HG03045 (cell line): ENCODE measurements at regions not wholly inside any gene's neighbourhood (a gene's known extent, or its start where the extent isn't known, plus 50 kb on each side); places are given as distances from the start of the nearest gene placed in this dataset.
"Not testable (repeated sequence)": the region's sequence is repeated elsewhere in the genome, so short reads cannot be mapped to it uniquely, and the experiment has no call there.

Experiments used
- ATAC-seq: cut with Tn5 transposase; IDR thresholded peaks from one replicate; pipeline ENCODE4 v1.9.1; 2021; ENCODE audit warnings: mild to moderate bottlenecking, moderate library complexity; ENCODE audit not compliant: unreplicated experiment

GRCh38 chr3:95227092-95227491 lies 1164.2 kb downstream of the NSUN3 start:
- ATAC-seq = no peak

DNA sequence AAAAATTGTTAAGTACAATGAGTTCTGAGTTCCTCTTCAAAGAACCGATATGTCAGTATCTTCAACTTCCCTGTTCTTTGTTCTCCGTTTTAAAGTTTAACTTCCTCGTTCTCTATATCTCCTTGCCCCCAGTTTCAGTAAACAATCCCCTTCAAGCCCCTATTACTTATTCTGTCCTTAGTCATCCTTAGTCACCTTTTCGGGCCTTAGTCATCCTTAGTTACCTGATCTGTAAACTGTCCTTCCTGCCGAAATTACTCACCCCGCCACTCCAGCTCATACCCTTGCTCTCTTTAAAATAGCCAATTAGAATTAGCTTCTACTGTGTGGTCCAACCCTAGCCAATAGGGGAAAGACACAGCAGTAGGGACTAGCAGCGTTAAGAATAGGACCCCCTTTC lies 1165.6 kb downstream of the NSUN3 start:
- no peak for ATAC-seq

DNA sequence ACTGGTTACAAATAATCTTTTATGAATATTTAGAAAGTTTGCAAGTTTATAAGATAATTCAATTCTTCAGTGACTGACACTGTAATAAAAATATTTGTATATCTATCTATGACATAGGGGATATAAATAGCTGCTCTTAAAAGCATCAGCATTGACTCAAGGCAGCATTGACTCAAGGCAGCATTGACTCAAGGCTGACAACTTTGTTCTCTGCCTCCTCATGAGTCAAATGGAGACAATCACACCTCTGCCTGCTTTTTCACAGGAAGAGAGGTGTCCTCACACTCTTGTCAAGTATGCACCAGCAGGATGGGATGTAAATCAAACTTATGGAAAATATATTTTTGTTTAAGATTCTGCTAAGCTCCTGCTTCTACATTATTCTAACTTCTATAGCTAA lies 1173.1 kb downstream of the NSUN3 start:
- ATAC-seq = no peak

DNA sequence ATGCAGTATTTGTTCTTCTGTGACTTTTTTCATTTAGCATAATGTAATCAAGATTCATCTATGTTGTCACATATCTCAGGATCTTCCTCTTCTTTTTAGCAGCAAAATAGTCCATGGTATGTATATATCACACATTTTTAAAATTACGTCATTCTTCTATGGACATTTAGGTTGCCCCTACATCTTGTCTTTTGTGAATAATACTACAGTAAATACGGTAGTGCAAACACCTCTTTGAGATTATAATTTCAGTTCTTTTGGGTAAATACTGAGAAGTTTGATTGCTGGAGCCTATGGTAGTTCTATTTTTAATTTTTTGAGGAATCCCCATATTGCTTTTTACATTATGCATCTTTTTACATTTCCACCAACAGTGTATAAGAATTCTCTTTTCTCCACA lies 1174.9 kb downstream of the NSUN3 start:
- no peak for ATAC-seq

DNA sequence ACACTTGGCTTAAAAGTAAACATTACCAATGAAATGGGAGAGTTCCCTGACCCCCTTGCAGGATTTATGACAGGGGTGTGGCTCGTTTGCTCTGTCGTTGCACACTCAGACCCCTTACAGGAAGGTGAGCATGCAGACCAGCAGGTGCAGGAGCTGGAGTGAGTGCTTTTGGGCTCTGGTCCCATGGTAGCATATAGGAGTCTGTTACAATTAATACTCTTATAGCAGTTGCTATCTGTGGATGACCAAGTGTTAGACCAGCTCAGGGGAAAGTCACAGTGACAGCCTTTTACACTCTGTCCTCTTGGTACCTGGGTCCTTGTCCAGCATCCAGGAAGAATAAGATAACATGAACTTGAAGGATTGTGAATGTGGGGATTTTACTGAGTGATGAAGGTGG lies 1177.5 kb downstream of the NSUN3 start:
- no peak for ATAC-seq

DNA sequence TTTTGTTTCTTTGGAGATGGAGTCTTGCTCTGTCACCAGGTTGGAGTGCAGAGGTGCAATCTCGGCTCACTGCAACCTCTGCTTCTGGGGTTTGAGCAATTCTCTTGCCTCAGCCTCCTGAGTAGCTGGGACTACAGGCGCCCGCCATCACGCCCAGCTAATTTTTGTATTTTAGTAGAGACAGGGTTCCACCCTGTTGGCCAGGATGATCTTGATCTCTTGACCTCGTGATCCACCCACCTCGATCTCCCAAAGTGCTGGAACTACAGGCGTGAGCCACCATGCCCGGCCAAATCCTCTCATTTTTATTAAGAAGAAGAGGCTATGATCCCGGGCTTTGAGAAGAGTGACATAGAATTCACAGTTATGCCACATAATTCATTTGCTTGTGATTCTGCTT lies 1178.4 kb downstream of the NSUN3 start:
- ATAC-seq = not testable (repeated sequence)

DNA sequence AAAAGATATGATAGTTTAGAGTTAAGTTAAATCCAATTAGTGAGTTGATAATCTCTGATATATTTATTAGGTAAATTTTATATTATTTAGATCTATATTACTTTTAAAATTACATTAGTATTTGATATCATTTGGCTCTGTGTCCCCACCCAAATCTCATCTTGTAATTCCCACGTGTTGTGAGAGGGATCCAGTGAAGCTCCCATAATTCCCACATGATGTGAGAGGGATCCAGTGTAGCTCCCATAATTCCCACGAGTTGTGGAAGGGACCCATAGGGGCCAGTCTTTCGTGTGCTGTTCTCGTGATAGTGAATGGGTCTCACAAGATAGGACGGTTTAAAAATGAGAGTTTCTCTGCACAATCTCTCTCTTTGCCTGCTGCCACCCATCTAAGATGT lies 1183.6 kb downstream of the NSUN3 start:
- ATAC-seq = no peak

DNA sequence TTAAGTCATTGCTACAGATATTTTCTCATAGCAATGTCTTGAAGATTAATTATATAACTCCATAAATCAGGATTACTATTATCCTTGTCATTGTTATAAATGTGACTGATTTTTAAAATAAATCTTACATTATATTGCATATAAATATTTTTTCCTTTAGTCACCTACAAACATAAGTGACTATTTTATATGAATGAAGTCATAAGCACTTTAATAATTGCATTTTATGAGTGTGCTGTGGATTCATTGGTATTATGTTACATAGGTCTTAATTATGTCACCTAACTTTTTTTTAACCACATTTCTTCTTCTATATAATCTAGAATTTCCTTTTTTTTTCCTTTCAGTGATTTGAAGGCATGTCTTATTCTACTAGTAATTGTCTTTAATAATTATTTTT lies 1191.2 kb downstream of the NSUN3 start:
- ATAC-seq = no peak

GRCh38 chr3:95254758-95255157 lies 1191.9 kb downstream of the NSUN3 start:
- no peak for ATAC-seq

- ATAC-seq = no peak
Observed at GRCh38 chr3:95265129-95265528, 1202.3 kb downstream of the NSUN3 start.

- ATAC-seq = no peak
Observed at GRCh38 chr3:95271395-95271794, 1208.5 kb downstream of the NSUN3 start.

DNA sequence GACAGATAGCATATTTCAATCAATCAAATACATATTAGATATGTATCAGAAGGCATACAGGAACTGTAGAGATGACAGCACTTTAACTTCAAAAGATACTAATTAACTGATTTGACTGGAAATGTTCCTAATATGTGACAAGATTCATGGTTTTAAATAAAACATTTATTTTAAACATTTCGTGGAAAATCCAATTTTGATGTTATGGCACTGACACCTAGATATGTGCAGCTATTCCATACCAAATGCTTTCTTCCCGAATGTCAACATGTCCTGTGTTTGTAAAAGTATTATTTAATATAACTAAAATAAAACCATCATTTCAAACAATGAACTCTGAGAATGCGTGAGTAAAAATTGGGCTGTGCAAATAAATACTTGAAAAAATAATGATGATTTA lies 1209.3 kb downstream of the NSUN3 start:
- no peak for ATAC-seq

DNA sequence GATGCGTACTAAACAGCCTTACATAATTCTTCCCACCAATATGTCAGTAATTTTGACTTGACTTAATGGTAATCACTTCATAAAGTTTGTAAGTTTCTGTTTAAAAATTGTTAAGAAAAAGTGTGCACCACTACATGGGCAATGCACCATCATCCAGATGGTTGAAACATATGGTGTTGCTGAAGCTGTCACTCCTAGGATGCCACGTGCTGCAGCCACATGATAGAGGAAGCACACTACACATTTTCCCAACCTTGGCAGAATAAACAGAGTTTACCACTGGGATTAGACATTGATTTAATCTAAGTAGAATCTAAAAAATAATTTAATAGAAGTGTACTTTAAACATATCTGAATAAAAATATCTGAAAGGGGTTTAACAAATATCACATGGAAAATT lies 1209.9 kb downstream of the NSUN3 start:
- no peak for ATAC-seq

- ATAC-seq = no peak
Observed at GRCh38 chr3:95277613-95278012, 1214.8 kb downstream of the NSUN3 start.

DNA sequence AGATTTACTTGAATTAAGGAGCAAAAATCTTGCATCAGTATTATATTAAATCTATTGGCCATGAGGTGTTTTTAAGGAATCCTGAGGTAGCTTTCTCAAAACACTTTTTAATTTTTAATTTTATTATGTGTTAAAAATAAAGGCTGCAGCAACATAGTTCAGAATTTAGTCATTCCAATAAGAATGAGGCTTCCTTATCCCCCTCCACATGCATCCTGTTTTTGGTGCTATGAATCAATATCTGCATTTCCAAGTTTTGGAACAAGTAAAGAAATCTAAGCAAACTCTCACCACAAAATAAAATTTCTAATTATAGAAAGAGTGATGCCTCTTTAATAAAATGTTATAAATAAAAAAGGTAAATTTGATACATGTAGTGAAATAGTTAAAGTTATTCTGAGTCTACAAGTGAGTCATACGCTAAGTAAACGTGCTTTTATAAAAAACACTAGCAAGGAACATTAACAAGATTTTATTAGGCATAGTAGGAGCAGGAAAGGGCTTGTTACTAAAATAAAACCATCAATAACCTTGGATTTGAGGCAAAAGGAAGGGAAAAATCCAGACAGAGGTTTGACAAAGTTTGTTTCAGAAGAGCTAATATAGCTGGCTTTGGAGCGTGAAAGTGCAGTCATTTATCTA lies 1218.0 kb downstream of the NSUN3 start:
- ATAC-seq = no peak

GRCh38 chr3:95289295-95289694 lies 1226.4 kb downstream of the NSUN3 start:
- no peak for ATAC-seq

DNA sequence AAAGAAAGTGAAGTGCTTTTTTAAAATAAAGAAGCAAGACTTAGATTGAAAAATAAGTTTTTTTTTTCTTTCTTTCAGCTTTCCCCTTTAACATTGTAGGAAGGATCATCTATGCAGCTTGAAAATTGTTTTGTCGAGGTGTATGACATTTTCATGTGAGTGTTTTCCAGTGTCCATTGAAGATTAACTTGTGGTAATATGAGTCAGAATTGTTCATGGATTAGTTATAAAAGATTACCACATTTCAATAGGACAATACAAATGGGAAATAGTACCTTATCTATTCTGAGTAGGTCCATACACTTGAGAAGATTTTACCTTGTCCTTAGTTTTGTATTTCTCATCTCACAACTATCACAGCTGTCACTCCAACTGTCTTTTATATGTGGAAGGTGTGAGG lies 1234.7 kb downstream of the NSUN3 start:
- ATAC-seq = no peak

GRCh38 chr3:95302044-95302443 lies 1239.2 kb downstream of the NSUN3 start:
- ATAC-seq = no peak

GRCh38 chr3:95310560-95310959 lies 1247.7 kb downstream of the NSUN3 start:
- no peak for ATAC-seq

GRCh38 chr3:95311272-95311671 lies 1248.4 kb downstream of the NSUN3 start:
- no peak for ATAC-seq

DNA sequence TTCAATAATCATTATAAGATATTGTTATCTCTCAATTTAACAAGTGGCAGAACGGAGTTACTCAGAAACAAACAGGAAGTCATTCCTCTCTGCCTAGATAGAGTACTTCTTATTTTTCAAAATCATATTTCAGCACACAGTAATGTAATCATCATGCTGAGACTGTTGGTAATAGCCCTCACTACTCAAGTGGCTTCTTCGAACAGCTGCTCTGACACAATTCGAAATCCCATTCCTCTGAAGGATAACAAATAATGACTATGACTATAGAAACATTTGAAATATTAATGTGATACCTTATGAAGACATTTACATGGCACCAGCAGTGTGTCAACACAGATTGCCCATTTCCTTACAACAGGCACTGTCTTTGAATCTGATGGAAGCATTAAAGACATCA lies 1249.8 kb downstream of the NSUN3 start:
- ATAC-seq = no peak

DNA sequence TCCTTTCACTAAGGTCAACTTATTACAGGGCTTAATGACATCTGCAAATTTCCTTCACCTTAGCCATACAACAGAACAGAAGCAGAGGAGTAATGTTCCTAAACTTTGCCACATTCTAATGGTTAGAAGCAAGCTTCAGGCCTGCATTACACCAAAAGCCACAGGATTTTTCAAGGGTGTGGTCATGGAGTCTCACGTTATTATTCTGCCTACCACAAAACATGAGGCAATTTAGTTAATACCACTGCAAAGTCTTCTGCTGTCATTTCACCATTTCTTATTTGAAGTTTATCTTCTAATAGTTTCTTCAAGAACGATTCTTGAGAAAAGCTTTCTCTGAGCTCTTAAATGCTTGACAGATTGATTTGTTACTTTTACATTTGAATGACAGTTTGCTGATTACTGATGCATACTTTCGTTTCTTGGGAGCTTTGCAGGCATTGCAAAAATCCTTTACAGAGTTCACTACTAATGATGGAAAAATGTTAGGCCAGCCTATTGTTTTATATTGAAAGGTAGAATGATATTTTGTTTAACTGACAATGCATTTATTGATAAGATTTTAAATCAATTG lies 1257.1 kb downstream of the NSUN3 start:
- no peak for ATAC-seq

GRCh38 chr3:95327478-95327877 lies 1264.6 kb downstream of the NSUN3 start:
- no peak for ATAC-seq
